CD4-positive, alpha-beta memory T cell (primary cell): ENCODE measurements at regions not wholly inside any gene's neighbourhood (a gene's known extent, or its start where the extent isn't known, plus 50 kb on each side); places are given as distances from the start of the nearest gene placed in this dataset.
"Not testable (repeated sequence)": the region's sequence is repeated elsewhere in the genome, so short reads cannot be mapped to it uniquely, and the experiment has no call there.

ENCODE experiments used
- CTCF ChIA-PET: fragments of 350-600 bp; sonication (Branson Sonifier 250); formaldehyde crosslinking; loops from one replicate; lab custom pipeline; 2021; ENCODE audit warnings: inconsistent platforms; ENCODE audit not compliant: partially characterized antibody; lab: Charles Lee
- POLR2A ChIA-PET: fragments of 350-600 bp; sonication (Branson Sonifier 250); formaldehyde crosslinking; loops from one replicate; lab custom pipeline; 2021; ENCODE audit not compliant: partially characterized antibody; lab: Charles Lee
- DNase-seq, 5 donors: peaks; one replicate each; pipeline versions ENCODE4 v3.0.0 to v3.0.0-alpha.2; 2020 to 2022; ENCODE audit warnings: mixed read lengths in 1 of 5
- H3K27ac ChIP-seq: one replicate; pipeline ENCODE4 v1.7.0; 2013; ENCODE audit warnings: low read depth, low read length
- H3K27me3 ChIP-seq: 2 replicates; pipeline ENCODE4 v1.7.0; 2013; ENCODE audit warnings: mild to moderate bottlenecking, low read length, moderate library complexity; ENCODE audit not compliant: insufficient read depth
- H3K36me3 ChIP-seq: 2 replicates; pipeline ENCODE4 v1.7.0; 2013; ENCODE audit warnings: mild to moderate bottlenecking, low read length, moderate library complexity; ENCODE audit not compliant: insufficient read depth
- H3K4me1 ChIP-seq: 2 replicates; pipeline ENCODE4 v1.7.0; 2013; ENCODE audit warnings: mild to moderate bottlenecking, low read length, moderate library complexity; ENCODE audit not compliant: insufficient read depth
- H3K4me3 ChIP-seq, 2 donors: one replicate each; pipeline ENCODE4 v1.7.0; 2013; ENCODE audit warnings: low read length in 2 of 2, mild to moderate bottlenecking in 1 of 2
- H3K9me3 ChIP-seq, 2 donors: one replicate each; pipeline ENCODE4 v1.7.0; 2013; ENCODE audit warnings: low read length in 2 of 2, control low read depth in 1 of 2; ENCODE audit not compliant: control insufficient read depth in 1 of 2
- H3K27ac Mint-ChIP-seq, 7 donors: one replicate each; pipeline ENCODE4 v1.8.0; 2020 to 2021; ENCODE audit warnings: mixed read lengths in 7 of 7, mild to moderate bottlenecking in 6 of 7, inconsistent platforms in 3 of 7, moderate library complexity in 3 of 7
- H3K27me3 Mint-ChIP-seq, 2 donors: one replicate each; pipeline ENCODE4 v1.8.0; 2020 to 2021; ENCODE audit warnings: mixed read lengths in 2 of 2
- H3K36me3 Mint-ChIP-seq, 2 donors: one replicate each; pipeline ENCODE4 v1.8.0; 2020 to 2021; ENCODE audit warnings: mixed read lengths in 2 of 2, inconsistent platforms in 1 of 2, mild to moderate bottlenecking in 1 of 2
- H3K4me1 Mint-ChIP-seq, 4 donors: one replicate each; pipeline ENCODE4 v1.8.0; 2020 to 2021; ENCODE audit warnings: mixed read lengths in 4 of 4, mild to moderate bottlenecking in 1 of 4
- H3K4me3 Mint-ChIP-seq, 8 donors: one replicate each; pipeline ENCODE4 v1.8.0; 2020 to 2021; ENCODE audit warnings: mixed read lengths in 8 of 8, mild to moderate bottlenecking in 7 of 8, moderate library complexity in 6 of 8, inconsistent platforms in 3 of 8
- H3K9me3 Mint-ChIP-seq, 8 donors: one replicate each; pipeline ENCODE4 v1.8.0; 2020 to 2021; ENCODE audit warnings: mixed read lengths in 8 of 8, mild to moderate bottlenecking in 5 of 8, inconsistent platforms in 3 of 8, moderate library complexity in 1 of 8
- intact Hi-C: fragments of 100-400 bp; cut with micrococcal nuclease; formaldehyde crosslinking; loops from one replicate; pipeline ENCODE4 v1.15.1; 2023

DNA sequence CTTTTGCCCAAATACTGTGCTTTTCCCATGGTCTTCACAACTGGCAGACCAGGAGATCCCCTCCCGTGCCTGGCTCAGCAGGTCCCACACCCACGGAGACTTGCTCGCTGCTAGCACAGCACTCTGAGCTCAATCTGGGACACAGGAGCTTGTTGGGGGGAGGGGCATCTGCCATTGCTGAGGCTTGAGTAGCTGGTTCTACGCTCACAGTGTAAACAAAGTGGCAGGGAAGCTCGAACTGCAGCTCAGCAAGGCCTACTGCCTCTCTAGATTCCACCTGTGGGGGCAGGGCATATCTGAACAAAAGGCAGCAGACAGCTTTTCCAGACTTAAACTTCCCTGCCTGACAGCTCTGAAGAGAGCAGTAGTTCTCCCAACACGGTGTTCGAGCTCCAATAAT lies 251.6 kb upstream of the PCDH18 start:
- H3K27ac ChIP-seq, H3K4me1 Mint-ChIP-seq, H3K27me3 Mint-ChIP-seq, H3K9me3 ChIP-seq, H3K36me3 ChIP-seq, CTCF ChIA-PET, POLR2A ChIA-PET, H3K4me3 Mint-ChIP-seq, H3K4me3 ChIP-seq, H3K36me3 Mint-ChIP-seq, H3K4me1 ChIP-seq, DNase-seq, H3K27me3 ChIP-seq, H3K27ac Mint-ChIP-seq, intact Hi-C loops: not testable (repeated sequence)
- H3K9me3 Mint-ChIP-seq, result peaks cover 0 to 31% (median 20%) of the 10 kb centered on the region in 8 donors

DNA sequence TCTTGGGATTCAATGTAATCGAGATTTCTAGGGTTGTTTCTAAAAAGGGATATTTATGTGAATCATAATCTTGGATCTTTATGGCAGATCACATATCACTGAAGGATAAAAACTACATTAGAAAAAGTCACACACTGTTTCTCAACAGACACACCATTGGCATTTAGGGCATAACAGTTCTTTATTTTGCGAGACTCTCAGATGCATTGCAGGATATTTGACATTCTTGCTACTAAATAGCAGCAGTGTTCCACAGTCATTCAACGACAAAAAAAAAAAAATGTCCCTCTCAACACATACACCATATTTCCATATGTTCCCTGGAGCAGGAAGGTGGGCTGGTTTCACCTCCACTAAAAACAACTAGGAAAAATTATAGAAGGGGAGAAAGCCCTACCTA lies 243.4 kb upstream of the PCDH18 start:
- POLR2A ChIA-PET, result no interaction called here
- intact Hi-C loops, result no loop called here
- peaks cover 1 to 7% (median 4%) of the 10 kb centered on the region in 8 donors for H3K9me3 Mint-ChIP-seq

DNA sequence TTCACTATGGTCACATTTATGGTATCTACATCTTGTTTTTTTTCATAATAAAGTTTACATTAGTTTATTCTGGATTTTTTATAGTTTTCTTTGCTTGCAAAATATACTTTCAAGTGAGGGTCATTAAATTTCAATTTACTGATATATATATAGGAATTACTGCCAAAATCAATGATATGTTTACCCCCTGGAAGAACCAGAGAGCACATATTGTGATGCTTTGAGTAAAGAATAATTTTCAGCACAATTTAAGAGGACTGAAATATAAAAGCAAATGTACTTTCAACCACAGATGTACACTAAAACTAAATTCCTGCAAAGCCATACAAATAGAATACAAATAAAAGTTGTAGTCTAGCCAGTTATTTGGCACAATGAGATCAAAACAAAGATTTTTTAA lies 242.2 kb upstream of the PCDH18 start:
- Mint-ChIP-seq H3K27ac (no peak overlapping the region), H3K4me1 (no peaks in the 10 kb centered on the region), H3K36me3 (no peaks in the 10 kb centered on the region), H3K27me3 (no peaks in the 10 kb centered on the region), H3K9me3 (peaks cover 0 to 7% (median 3%) of the 10 kb centered on the region in 8 donors), H3K4me3 (no peak overlapping the region)
- Histone ChIP-seq H3K36me3 (no peaks in the 10 kb centered on the region), H3K27me3 (no peaks in the 10 kb centered on the region), H3K27ac (no peak overlapping the region), H3K4me3 (no peak overlapping the region), H3K4me1 (no peaks in the 10 kb centered on the region), H3K9me3 (no peaks in the 10 kb centered on the region)
- intact Hi-C loops, result no loop called here
- CTCF ChIA-PET, result no interaction called here
- DNase-seq, result no peak
- POLR2A ChIA-PET, result no interaction called here

More for the DNA sequence above, 243.4 kb upstream of the PCDH18 start:
- Mint-ChIP-seq H3K27me3 (no peaks in the 10 kb centered on the region), H3K4me3 (no peak overlapping the region), H3K4me1 (no peaks in the 10 kb centered on the region), H3K27ac (no peak overlapping the region), H3K36me3 (no peaks in the 10 kb centered on the region)
- no peaks in the 10 kb centered on the region for H3K27me3 ChIP-seq
- no peak for DNase-seq
- no peaks in the 10 kb centered on the region for H3K4me1 ChIP-seq
- no peaks in the 10 kb centered on the region for H3K36me3 ChIP-seq
- H3K27ac ChIP-seq, result no peak overlapping the region
- no peak overlapping the region for H3K4me3 ChIP-seq
- H3K9me3 ChIP-seq, result no peaks in the 10 kb centered on the region
- CTCF ChIA-PET, result no interaction called here

DNA sequence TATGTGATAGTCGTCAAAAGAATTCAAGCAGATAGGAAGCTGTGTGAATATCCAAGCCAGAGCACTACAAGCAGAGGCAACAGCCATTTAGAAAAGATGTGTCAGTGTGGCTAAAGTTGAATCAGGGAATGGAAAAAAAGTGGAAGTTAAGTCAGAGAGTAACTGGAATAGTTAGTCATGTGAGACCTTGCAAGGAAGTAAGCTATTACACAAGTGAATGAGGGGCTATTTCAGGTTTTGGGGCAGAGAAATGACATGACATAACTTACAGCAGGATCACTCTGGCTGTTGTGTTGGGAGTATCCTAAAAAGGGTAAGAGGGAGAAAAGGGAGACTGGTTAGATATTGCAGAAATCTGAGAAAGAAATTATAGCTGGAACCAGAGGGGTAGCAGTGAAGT lies 236.6 kb upstream of the PCDH18 start:
- H3K9me3 Mint-ChIP-seq, result peaks cover 0 to 15% (median 4%) of the 10 kb centered on the region in 8 donors
- H3K4me3 Mint-ChIP-seq, result no peak overlapping the region
- no peaks in the 10 kb centered on the region for H3K4me1 Mint-ChIP-seq
- Histone ChIP-seq H3K27ac (no peak overlapping the region), H3K9me3 (no peaks in the 10 kb centered on the region), H3K27me3 (no peaks in the 10 kb centered on the region), H3K4me3 (no peak overlapping the region), H3K36me3 (no peaks in the 10 kb centered on the region), H3K4me1 (no peaks in the 10 kb centered on the region)
- intact Hi-C loops, result no loop called here
- no peak for DNase-seq
- ChIA-PET POLR2A (no interaction called here), CTCF (no interaction called here)
- no peaks in the 10 kb centered on the region for H3K27me3 Mint-ChIP-seq
- H3K27ac Mint-ChIP-seq, result no peak overlapping the region
- no peaks in the 10 kb centered on the region for H3K36me3 Mint-ChIP-seq

DNA sequence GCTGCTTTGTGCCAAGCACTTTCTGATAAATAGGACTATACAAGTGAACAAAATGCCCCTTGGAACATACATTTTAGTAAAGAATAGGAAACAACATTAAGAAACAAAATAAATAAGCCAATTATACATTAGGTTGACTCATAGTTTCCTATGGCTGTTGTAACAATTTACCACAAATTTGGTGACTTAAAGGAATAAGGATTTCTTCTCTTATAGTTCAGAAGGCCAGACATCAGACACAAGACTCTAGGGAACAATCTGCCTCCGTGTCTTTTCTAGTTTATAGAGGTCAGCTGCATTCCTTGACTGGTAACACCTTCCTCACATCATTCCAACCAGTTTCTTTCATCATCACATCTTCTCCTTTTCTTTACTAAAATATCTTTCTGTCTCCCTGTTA lies 235.9 kb upstream of the PCDH18 start:
- Mint-ChIP-seq H3K4me3 (no peak overlapping the region), H3K36me3 (no peaks in the 10 kb centered on the region), H3K27me3 (no peaks in the 10 kb centered on the region), H3K27ac (no peak overlapping the region), H3K9me3 (peaks cover 0 to 15% (median 4%) of the 10 kb centered on the region in 8 donors), H3K4me1 (no peaks in the 10 kb centered on the region)
- Histone ChIP-seq H3K27ac (no peak overlapping the region), H3K4me1 (no peaks in the 10 kb centered on the region), H3K4me3 (no peak overlapping the region), H3K9me3 (no peaks in the 10 kb centered on the region), H3K27me3 (no peaks in the 10 kb centered on the region), H3K36me3 (no peaks in the 10 kb centered on the region)
- no peak for DNase-seq
- POLR2A ChIA-PET, result no interaction called here
- intact Hi-C loops, result no loop called here
- CTCF ChIA-PET, result no interaction called here

DNA sequence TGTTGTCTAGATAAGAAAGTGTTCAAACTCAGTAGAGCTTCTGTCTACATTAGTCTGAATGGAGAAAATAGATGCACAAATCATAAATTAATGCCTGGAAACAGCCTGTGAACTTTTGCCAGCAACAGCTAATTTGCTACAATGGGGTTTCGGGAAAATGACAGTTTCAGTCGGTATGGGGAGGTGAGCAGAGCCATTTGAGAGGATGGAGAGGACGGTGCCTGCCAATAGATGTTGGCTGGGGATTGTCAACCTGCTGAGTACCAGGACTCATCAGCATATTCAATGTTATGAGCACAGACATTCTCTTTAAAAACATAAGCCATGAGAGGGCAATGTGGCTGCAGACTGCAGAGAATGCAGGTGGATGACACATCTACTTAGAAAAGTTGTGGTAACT lies 230.3 kb upstream of the PCDH18 start:
- Mint-ChIP-seq H3K4me1 (no peaks in the 10 kb centered on the region), H3K36me3 (no peaks in the 10 kb centered on the region), H3K4me3 (no peak overlapping the region), H3K9me3 (peaks cover 0 to 11% (median 3%) of the 10 kb centered on the region in 8 donors), H3K27ac (no peak overlapping the region), H3K27me3 (no peaks in the 10 kb centered on the region)
- CTCF ChIA-PET, result no interaction called here
- Histone ChIP-seq H3K36me3 (no peaks in the 10 kb centered on the region), H3K9me3 (no peaks in the 10 kb centered on the region), H3K4me3 (no peak overlapping the region), H3K27ac (no peak overlapping the region), H3K27me3 (no peaks in the 10 kb centered on the region), H3K4me1 (no peaks in the 10 kb centered on the region)
- DNase-seq, result no peak
- POLR2A ChIA-PET, result no interaction called here
- intact Hi-C loops, result no loop called here

DNA sequence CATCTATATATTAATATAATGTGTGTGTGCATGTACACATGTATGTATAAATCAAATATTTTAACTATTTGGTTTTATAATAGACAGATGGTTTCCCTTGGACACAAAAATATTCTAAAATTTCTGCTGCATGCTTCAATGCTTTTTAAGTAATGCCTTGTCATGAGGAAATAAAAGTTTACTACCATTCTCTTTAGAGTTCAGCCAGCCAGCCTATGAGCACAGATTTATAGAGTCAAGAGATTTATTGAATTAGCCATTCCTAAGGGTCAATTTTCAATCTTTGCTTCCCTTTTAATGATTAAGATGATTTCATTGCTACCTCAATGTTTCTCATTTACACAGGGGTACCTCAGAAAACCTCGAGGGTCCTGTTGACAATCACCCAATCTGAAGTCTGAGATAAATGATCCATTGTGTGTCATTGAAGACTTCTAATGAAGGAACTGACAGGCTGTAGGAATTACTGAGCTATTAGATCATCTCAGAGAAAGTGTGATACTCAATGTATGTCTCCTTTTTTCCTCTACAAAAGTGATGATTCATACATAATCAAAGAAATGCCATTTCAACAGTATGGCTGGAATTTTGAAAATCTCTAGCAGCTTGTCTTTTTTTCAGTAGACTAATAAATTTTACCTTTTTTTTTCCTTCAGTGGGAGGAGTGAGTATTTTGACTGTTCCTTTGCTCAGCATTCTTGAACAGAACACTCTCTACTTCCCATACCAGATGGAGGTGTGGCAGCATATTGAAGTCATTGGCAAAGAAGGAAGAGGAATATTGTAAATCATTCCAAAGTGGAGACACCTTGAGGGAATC lies 222.6 kb upstream of the PCDH18 start:
- H3K4me3 Mint-ChIP-seq, result no peak overlapping the region
- POLR2A ChIA-PET, result no interaction called here
- DNase-seq, result no peak
- peaks cover 0 to 8% (median 0%) of the 10 kb centered on the region in 8 donors for H3K9me3 Mint-ChIP-seq
- CTCF ChIA-PET, result no interaction called here
- H3K27me3 Mint-ChIP-seq, result no peaks in the 10 kb centered on the region
- Histone ChIP-seq H3K36me3 (no peaks in the 10 kb centered on the region), H3K27me3 (no peaks in the 10 kb centered on the region), H3K4me1 (no peaks in the 10 kb centered on the region), H3K9me3 (no peaks in the 10 kb centered on the region), H3K27ac (no peak overlapping the region), H3K4me3 (no peak overlapping the region)
- no peaks in the 10 kb centered on the region for H3K36me3 Mint-ChIP-seq
- no peaks in the 10 kb centered on the region for H3K4me1 Mint-ChIP-seq
- no peak overlapping the region for H3K27ac Mint-ChIP-seq
- intact Hi-C loops, result no loop called here
